HG03025 (cell line): ENCODE measurements at regions not wholly inside any gene's neighbourhood (a gene's known extent, or its start where the extent isn't known, plus 50 kb on each side); places are given as distances from the start of the nearest gene placed in this dataset.

Experiments
- ATAC-seq: cut with Tn5 transposase; IDR thresholded peaks from one replicate; pipeline ENCODE4 v1.9.1; 2021; ENCODE audit warnings: mild to moderate bottlenecking, moderate library complexity; ENCODE audit not compliant: unreplicated experiment, low FRiP score

GRCh38 chrX:30951003-30951402 is 61.9 kb upstream of the TAB3 start:
- no peak for ATAC-seq

GRCh38 chrX:30950391-30950790 is 61.3 kb upstream of the TAB3 start:
- no peak for ATAC-seq

- ATAC-seq: no peak
Measured at GRCh38 chrX:30949554-30949953, 60.5 kb upstream of the TAB3 start.

GRCh38 chrX:30948626-30949025 is 59.6 kb upstream of the TAB3 start:
- no peak for ATAC-seq

GRCh38 chrX:30948051-30948450 is 59.0 kb upstream of the TAB3 start:
- no peak for ATAC-seq

- ATAC-seq: no peak
Measured at GRCh38 chrX:30943984-30944383, 54.9 kb upstream of the TAB3 start.

GRCh38 chrX:30941898-30942297 is 52.8 kb upstream of the TAB3 start:
- ATAC-seq: no peak

GRCh38 chrX:30939928-30940327 is 50.9 kb upstream of the TAB3 start:
- ATAC-seq: no peak
